ENCODE measurements at regions not wholly inside any gene's neighbourhood (a gene's known extent, or its start where the extent isn't known, plus 50 kb on each side); places are given as distances from the start of the nearest gene placed in this dataset.

DNA sequence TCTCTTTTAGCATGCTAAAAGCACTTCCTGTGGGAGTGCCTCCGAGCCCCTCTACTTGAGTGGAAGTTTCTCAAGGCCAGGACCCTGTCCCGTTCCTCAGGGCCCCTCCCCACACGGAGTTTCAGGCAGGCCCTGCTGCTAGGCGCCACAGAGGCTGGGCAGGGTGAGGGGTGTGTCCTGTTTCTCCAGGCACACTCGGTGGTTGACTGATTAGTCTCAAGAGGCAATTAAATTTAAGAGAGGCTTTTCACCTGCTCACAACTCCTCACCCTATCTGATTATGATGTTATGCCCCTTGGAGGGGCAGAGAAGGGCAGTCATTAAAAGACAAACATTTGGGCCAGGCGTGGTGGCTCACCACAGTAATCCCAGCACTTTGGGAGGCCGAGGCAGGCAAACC lies 160.8 kb upstream of the HAAO start:
- TF ChIP-seq CTCF (conservative IDR thresholded peaks at IDR 0.05 in 1 of 2, IDR thresholded peaks at IDR 0.05 in 1 of 2; ENCODE audit: low read depth in 1 of 2, low read length in 2 of 2) (no peak), EZH2 (IDR thresholded peaks at IDR 0.05; ENCODE audit: low read length, missing control alignments) (no peak)

Data from fibroblast of lung (primary cell).